NT2/D1 (cell line): ENCODE measurements at regions not wholly inside any gene's neighbourhood (a gene's known extent, or its start where the extent isn't known, plus 50 kb on each side); places are given as distances from the start of the nearest gene placed in this dataset.

Experiments used
- SUZ12 ChIP-seq: IDR thresholded peaks from 2 replicates; pipeline ENCODE4 v1.6.1; 2011; ENCODE audit not compliant: insufficient read length, insufficient read depth; ENCODE audit errors: extremely low read depth
- YY1 ChIP-seq: IDR thresholded peaks from 2 replicates; pipeline ENCODE4 v1.6.1; 2011; ENCODE audit not compliant: insufficient read length, insufficient read depth
- ZNF274 ChIP-seq: IDR thresholded peaks from 2 replicates; pipeline ENCODE4 v1.6.1; 2011; ENCODE audit warnings: mild to moderate bottlenecking, low read depth, low read length

- no peak for TF ChIP-seq YY1
- no peak for TF ChIP-seq ZNF274
- TF ChIP-seq SUZ12, result no peak
Measured at GRCh38 chr2:18464913-18465312, 95.5 kb downstream of the RDH14 start.
